Tibial nerve (tissue), 4 donors: ENCODE measurements at regions not wholly inside any gene's neighbourhood (a gene's known extent, or its start where the extent isn't known, plus 50 kb on each side); places are given as distances from the start of the nearest gene placed in this dataset.
"Not testable (repeated sequence)": the region's sequence is repeated elsewhere in the genome, so short reads cannot be mapped to it uniquely, and the experiment has no call there.

Experiments used
- DNase-seq, 2 donors: peaks; one replicate each; pipeline ENCODE4 v3.0.0-alpha.2; 2019; ENCODE audit warnings: low spot score in 2 of 2
- H3K27ac ChIP-seq, 4 donors: fragments of 200-600 bp; sonication (generic) in 3 of 4; one replicate each; pipeline ENCODE4 v1.5.1; 2017 to 2019; ENCODE audit warnings: mild to moderate bottlenecking in 1 of 4
- H3K27me3 ChIP-seq, 2 donors: fragments of 200-600 bp; sonication (generic) in 1 of 2; one replicate each; pipeline versions ENCODE4 v1.5.1 to v1.6.0; 2017 to 2019
- H3K36me3 ChIP-seq, 3 donors: fragments of 200-600 bp; sonication (generic); one replicate each; pipeline ENCODE4 v1.5.1; 2018 to 2019
- H3K4me1 ChIP-seq, 4 donors: fragments of 200-600 bp; sonication (generic) in 3 of 4; one replicate each; pipeline ENCODE4 v1.5.1; 2017 to 2019
- H3K4me3 ChIP-seq, 4 donors: fragments of 200-600 bp; sonication (generic) in 3 of 4; one replicate each; pipeline ENCODE4 v1.5.1; 2017 to 2019; ENCODE audit warnings: mild to moderate bottlenecking in 1 of 4, moderate library complexity in 1 of 4
- H3K9me3 ChIP-seq, 4 donors: fragments of 200-600 bp; sonication (generic) in 3 of 4; one replicate each; pipeline ENCODE4 v1.5.1; 2017 to 2019
- EP300 ChIP-seq, 2 donors: sonication (generic); formaldehyde crosslinking; IDR thresholded peaks; one replicate each; pipeline ENCODE4 v1.6.1; 2017; ENCODE audit warnings: antibody characterized with exemption in 2 of 2, mild to moderate bottlenecking in 1 of 2
- POLR2A ChIP-seq, 2 donors: fragments of 450-650 bp; IDR thresholded peaks; one replicate each; pipeline ENCODE4 v1.6.1; 2017; ENCODE audit warnings: antibody characterized with exemption in 2 of 2, mild to moderate bottlenecking in 2 of 2, moderate library complexity in 2 of 2
- WGBS, 2 donors: methylation state at CpG; one replicate each; pipeline ENCODE4 v1.1.5; 2018; 5-methylcytosine and 5-hydroxymethylcytosine counted together
- TF ChIP-seq, protein P1 (sequence below), 5 experiments: fragments of 200-600 bp in 3 of 5; fragments of 450-650 bp in 2 of 5; sonication (generic) in 3 of 5; IDR thresholded peaks; one replicate each; pipeline ENCODE4 v1.5.1; 2016 to 2019; ENCODE audit warnings: antibody characterized with exemption in 5 of 5, mild to moderate bottlenecking in 3 of 5, moderate library complexity in 2 of 5

DNA sequence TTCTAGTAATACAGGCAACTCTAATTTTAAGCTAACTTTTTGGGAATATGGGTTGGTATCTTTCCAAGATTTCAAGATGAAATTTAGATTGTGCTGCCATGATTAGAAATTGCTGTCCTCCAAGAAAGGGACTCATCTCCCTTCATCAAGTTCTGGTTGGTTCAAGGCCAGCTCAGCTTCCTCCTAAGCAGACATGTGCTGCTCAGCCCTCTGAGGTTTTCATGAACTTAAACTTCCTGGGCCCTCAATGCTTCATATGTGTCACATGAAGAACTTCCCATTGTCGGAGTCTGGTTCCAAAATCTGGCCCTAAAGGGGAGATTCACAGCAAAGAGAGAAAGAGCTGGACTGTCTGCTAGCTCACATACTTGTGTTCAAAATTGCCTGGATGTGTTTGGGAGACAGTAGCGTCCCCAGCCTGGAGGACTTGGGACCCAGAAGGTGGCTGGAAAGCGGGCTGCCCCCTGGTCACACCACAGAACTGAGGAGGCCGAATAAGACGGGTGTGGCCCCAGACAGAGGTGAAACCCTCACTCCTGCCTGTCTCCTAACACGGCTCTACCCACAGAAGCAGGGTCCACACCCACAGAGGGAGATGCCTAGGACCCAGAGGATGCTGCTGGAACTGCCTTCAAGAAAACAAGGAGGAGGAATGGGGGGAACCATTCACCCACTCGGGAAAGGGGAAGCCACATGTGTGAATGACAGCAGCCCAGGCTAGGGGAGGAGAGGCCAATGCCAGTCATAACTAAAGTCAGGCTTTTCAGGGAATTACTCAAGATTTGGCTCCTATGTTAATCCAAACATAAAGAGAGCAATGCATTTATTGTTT, 54.3 kb upstream of the GPR31 start:
- Histone ChIP-seq H3K4me1 (no peaks in the 10 kb centered on the region), H3K4me3 (no peak overlapping the region), H3K9me3 (no peaks in the 10 kb centered on the region), H3K27me3 (no peaks in the 10 kb centered on the region), H3K36me3 (no peaks in the 10 kb centered on the region), H3K27ac (no peak overlapping the region)
- 66 to 78% methylated on average over 7 of the region's 7 CpGs for WGBS, 2 donors
- TF ChIP-seq POLR2A (IDR thresholded peaks at IDR 0.05) = no peak
- no peak for DNase-seq

DNA sequence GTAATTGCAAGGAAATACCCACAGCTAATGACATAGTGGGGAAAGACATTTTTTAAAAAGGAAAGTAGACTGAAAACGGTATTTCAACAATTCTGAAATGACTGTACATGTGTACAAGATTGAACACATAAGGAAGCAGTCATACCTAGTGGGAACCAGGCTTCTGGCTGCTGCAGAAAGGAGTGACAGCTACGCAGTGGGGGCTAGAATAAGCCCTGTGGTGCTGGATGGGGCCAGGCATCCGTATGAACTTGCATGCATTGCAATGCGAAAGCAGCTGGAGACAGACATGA, 54.9 kb upstream of the GPR31 start:
- no peaks in the 10 kb centered on the region for H3K27me3 ChIP-seq
- no peaks in the 10 kb centered on the region for H3K9me3 ChIP-seq
- H3K36me3 ChIP-seq = no peaks in the 10 kb centered on the region
- no peaks in the 10 kb centered on the region for H3K4me1 ChIP-seq
- no peak overlapping the region for H3K4me3 ChIP-seq
- H3K27ac ChIP-seq = no peak overlapping the region
- 69 to 76% methylated on average over 4 of the region's 4 CpGs for WGBS, 2 donors
- no peak for DNase-seq
- TF ChIP-seq, protein P1, sequence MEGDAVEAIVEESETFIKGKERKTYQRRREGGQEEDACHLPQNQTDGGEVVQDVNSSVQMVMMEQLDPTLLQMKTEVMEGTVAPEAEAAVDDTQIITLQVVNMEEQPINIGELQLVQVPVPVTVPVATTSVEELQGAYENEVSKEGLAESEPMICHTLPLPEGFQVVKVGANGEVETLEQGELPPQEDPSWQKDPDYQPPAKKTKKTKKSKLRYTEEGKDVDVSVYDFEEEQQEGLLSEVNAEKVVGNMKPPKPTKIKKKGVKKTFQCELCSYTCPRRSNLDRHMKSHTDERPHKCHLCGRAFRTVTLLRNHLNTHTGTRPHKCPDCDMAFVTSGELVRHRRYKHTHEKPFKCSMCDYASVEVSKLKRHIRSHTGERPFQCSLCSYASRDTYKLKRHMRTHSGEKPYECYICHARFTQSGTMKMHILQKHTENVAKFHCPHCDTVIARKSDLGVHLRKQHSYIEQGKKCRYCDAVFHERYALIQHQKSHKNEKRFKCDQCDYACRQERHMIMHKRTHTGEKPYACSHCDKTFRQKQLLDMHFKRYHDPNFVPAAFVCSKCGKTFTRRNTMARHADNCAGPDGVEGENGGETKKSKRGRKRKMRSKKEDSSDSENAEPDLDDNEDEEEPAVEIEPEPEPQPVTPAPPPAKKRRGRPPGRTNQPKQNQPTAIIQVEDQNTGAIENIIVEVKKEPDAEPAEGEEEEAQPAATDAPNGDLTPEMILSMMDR (IDR thresholded peaks at IDR 0.05) = no peak
- TF ChIP-seq POLR2A (IDR thresholded peaks at IDR 0.05) = no peak
- no peak for TF ChIP-seq EP300 (IDR thresholded peaks at IDR 0.05)

DNA sequence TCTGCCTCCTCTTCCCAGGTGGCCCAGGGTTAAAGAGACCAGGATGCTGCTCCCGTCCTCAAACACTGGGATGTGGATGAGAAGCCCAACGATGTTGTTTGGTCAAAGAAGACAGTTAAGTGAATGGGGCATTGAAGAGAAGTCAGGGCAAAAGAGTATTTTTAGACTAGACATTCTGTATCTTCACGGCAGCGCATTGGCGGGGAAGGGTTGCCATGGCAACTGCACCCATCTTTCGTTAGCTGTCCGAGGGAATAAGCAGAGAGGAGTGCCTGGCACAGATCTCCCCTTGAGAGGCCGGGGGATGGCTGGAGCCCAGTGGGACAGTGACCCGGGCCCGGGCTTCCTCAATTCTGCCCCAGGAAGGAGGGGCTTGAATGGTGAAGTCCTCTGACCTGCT, 56.4 kb upstream of the GPR31 start:
- no peaks in the 10 kb centered on the region for H3K4me1 ChIP-seq
- no peak overlapping the region for H3K27ac ChIP-seq
- no peak for TF ChIP-seq POLR2A (IDR thresholded peaks at IDR 0.05)
- no peak for TF ChIP-seq EP300 (IDR thresholded peaks at IDR 0.05)
- TF ChIP-seq, protein P1 (IDR thresholded peaks at IDR 0.05) = no peak
- WGBS, 2 donors = 44 to 59% methylated on average over 9 to 10 of the region's 10 CpGs
- no peak for DNase-seq
- H3K27me3 ChIP-seq = no peaks in the 10 kb centered on the region
- no peaks in the 10 kb centered on the region for H3K36me3 ChIP-seq
- H3K4me3 ChIP-seq = no peak overlapping the region
- H3K9me3 ChIP-seq = no peaks in the 10 kb centered on the region

DNA sequence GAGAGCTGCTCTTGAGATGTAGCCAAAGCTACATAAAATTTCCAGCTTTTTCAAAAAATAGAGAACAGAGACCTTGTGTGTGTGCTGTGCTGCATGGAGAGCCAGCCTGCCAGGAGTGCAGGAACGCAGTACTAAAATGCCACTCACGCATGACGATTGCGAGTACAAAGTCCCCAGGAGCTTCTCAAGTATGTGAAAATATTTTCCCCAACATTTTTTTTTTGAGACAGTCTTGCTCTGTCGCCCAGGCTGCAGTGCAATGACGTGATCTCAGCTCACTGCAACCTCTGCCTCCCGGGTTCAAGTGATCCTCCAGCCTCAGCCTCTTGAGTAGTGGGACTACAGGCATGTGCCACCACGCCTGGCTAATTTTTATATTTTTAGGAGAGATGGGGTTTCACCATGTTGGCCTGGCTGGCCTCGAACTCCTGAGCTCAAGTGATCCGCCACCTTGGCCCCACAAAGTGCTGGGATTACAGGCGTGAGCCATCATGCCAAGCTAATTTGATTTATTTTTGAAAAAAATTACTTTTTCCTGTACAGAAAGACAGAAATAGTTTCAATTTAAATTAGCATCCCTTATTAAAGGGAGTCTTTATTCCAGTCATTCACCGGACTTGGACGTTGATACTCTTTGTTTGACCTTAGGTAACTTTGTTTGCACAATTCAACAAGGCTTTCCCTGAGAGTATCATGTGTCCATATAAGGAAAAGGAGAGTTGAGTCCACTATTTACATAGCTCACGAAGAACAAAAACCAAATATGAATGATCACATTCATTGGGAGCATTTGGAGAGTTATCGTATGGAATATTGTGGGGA, 57.9 kb upstream of the GPR31 start:
- not testable (repeated sequence) for H3K9me3 ChIP-seq, H3K4me1 ChIP-seq, H3K36me3 ChIP-seq, DNase-seq, H3K27ac ChIP-seq, H3K4me3 ChIP-seq, H3K27me3 ChIP-seq
- 32 to 64% methylated on average over 13 to 15 of the region's 15 CpGs for WGBS, 2 donors

DNA sequence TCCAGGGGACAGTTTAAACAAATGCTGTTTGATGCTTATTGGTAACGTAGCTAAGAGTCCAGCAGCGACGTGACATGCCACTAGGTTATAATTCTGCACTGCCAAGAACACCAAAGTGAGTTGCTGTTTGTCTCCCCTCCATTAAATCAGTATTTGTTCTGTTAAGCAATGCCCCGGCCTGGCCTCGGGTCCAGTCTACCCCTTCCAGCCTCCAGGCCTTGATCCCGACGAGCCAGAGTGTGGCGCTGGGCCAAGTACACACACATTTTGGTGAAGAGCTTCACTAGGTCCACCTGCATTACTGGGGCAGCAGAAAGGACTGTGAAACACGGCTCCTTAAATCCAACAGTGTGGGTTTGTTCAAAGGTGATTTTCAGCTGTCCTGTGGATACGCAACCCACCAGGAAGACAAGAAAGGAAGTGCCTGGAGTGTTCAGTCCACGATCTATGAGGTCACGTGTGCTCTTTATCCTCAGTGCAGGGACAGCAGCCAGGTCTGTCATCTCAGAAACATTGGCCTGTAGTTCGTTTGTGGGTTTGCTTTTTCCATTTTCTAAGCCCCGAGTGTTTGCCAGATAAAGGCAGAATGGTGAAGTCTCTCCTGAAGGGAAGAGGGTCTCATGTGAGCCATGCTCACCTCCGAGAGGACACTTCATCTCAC, 58.7 kb upstream of the GPR31 start:
- not testable (repeated sequence) for H3K36me3 ChIP-seq, H3K27ac ChIP-seq, H3K4me1 ChIP-seq, H3K9me3 ChIP-seq, H3K27me3 ChIP-seq, H3K4me3 ChIP-seq, DNase-seq
- 75 to 76% methylated on average over 12 to 15 of the region's 15 CpGs for WGBS, 2 donors

DNA sequence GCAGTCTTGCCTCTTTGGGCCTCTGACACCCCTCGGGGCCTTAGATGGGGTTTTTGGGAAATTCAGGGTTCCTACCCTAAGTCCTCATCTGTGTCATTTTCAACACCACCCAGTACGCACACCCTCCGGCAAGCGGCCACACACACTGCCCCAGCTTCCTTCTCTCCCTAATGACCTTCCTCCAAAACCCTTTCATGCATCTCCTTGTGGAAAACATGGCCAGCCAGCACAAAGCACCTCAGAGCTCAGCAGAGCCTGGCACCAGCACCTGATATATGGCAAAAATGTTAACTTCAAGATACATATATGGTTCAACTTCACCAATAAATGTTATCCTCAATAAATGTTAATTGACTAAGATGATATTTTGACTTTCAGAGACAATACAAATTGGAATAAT, 59.3 kb upstream of the GPR31 start:
- not testable (repeated sequence) for H3K9me3 ChIP-seq, H3K27ac ChIP-seq, DNase-seq, H3K4me1 ChIP-seq, H3K27me3 ChIP-seq, H3K4me3 ChIP-seq, H3K36me3 ChIP-seq
- 88 to 94% methylated on average over 4 of the region's 4 CpGs for WGBS, 2 donors
